GM19324 (cell line): ENCODE measurements at regions not wholly inside any gene's neighbourhood (a gene's known extent, or its start where the extent isn't known, plus 50 kb on each side); places are given as distances from the start of the nearest gene placed in this dataset.
"Not testable (repeated sequence)": the region's sequence is repeated elsewhere in the genome, so short reads cannot be mapped to it uniquely, and the experiment has no call there.

Experiments
- ATAC-seq: cut with Tn5 transposase; IDR thresholded peaks from one replicate; pipeline ENCODE4 v1.9.1; 2021; ENCODE audit warnings: mild to moderate bottlenecking, moderate library complexity; ENCODE audit not compliant: unreplicated experiment, low FRiP score

- no peak for ATAC-seq
Observed at GRCh38 chr3:35392187-35392586, 247.1 kb upstream of the ARPP21 start.

- no peak for ATAC-seq
Observed at GRCh38 chr3:35393901-35394799, 245.2 kb upstream of the ARPP21 start.

- no peak for ATAC-seq
Observed at GRCh38 chr3:35394905-35395304, 244.4 kb upstream of the ARPP21 start.

GRCh38 chr3:35401671-35402070 lies 237.7 kb upstream of the ARPP21 start:
- no peak for ATAC-seq

- ATAC-seq: no peak
Observed at GRCh38 chr3:35404571-35404970, 234.8 kb upstream of the ARPP21 start.

- ATAC-seq: no peak
Observed at GRCh38 chr3:35408882-35409281, 230.4 kb upstream of the ARPP21 start.

- ATAC-seq: no peak
Observed at GRCh38 chr3:35409991-35410390, 229.3 kb upstream of the ARPP21 start.

- no peak for ATAC-seq
Observed at GRCh38 chr3:35413483-35413882, 225.8 kb upstream of the ARPP21 start.

GRCh38 chr3:35417080-35417479 lies 222.2 kb upstream of the ARPP21 start:
- ATAC-seq: no peak

- ATAC-seq: no peak
Observed at GRCh38 chr3:35422101-35422500, 217.2 kb upstream of the ARPP21 start.

- no peak for ATAC-seq
Observed at GRCh38 chr3:35422836-35423601, 216.3 kb upstream of the ARPP21 start.

GRCh38 chr3:35426366-35426958 lies 212.9 kb upstream of the ARPP21 start:
- no peak for ATAC-seq

GRCh38 chr3:35437381-35437780 lies 201.9 kb upstream of the ARPP21 start:
- no peak for ATAC-seq

- no peak for ATAC-seq
Observed at GRCh38 chr3:35438101-35438500, 201.2 kb upstream of the ARPP21 start.

GRCh38 chr3:35439663-35440062 lies 199.7 kb upstream of the ARPP21 start:
- no peak for ATAC-seq

GRCh38 chr3:35440826-35441225 lies 198.5 kb upstream of the ARPP21 start:
- ATAC-seq: no peak

GRCh38 chr3:35446896-35447295 lies 192.4 kb upstream of the ARPP21 start:
- no peak for ATAC-seq

- no peak for ATAC-seq
Observed at GRCh38 chr3:35448121-35448520, 191.2 kb upstream of the ARPP21 start.

- no peak for ATAC-seq
Observed at GRCh38 chr3:35448681-35449080, 190.6 kb upstream of the ARPP21 start.

- ATAC-seq: not testable (repeated sequence)
Observed at GRCh38 chr3:35454819-35455218, 184.5 kb upstream of the ARPP21 start.

- ATAC-seq: no peak
Observed at GRCh38 chr3:35473956-35474355, 165.4 kb upstream of the ARPP21 start.
